DOHH2 (cell line): ENCODE measurements at regions not wholly inside any gene's neighbourhood (a gene's known extent, or its start where the extent isn't known, plus 50 kb on each side); places are given as distances from the start of the nearest gene placed in this dataset.

Source experiments
- H3F3A ChIP-seq: fragments of 200-600 bp; sonication (generic), shearing (Covaris generic); 2 replicates; pipeline ENCODE4 v1.6.0; 2016; ENCODE audit warnings: antibody characterized with exemption, mild to moderate bottlenecking; ENCODE audit not compliant: control insufficient read depth, insufficient read depth
- H3K27ac ChIP-seq: fragments of 200-600 bp; sonication (generic); 2 replicates; pipeline ENCODE4 v1.5.1; 2014; ENCODE audit warnings: low read depth, mild to moderate bottlenecking, low read length, moderate library complexity
- H3K27me3 ChIP-seq: fragments of 200-600 bp; sonication (generic); 2 replicates; pipeline ENCODE4 v1.6.1; 2014; ENCODE audit warnings: mild to moderate bottlenecking, low read length, mixed read lengths; ENCODE audit not compliant: control insufficient read depth
- H3K36me3 ChIP-seq: fragments of 200-600 bp; sonication (generic); 2 replicates; pipeline ENCODE4 v1.6.1; 2014; ENCODE audit warnings: mild to moderate bottlenecking, low read length, moderate library complexity, mixed read lengths; ENCODE audit not compliant: control insufficient read depth
- H3K4me1 ChIP-seq: fragments of 200-600 bp; sonication (generic); 2 replicates; pipeline ENCODE4 v1.6.1; 2014; ENCODE audit warnings: mild to moderate bottlenecking, low read length, mixed read lengths; ENCODE audit not compliant: control insufficient read depth
- H3K4me2 ChIP-seq: fragments of 200-600 bp; sonication (generic); 2 replicates; pipeline ENCODE4 v1.6.0; 2014; ENCODE audit warnings: mild to moderate bottlenecking, low read length, moderate library complexity
- H3K4me3 ChIP-seq: fragments of 200-600 bp; sonication (generic); 2 replicates; pipeline ENCODE4 v1.5.1; 2014; ENCODE audit warnings: mild to moderate bottlenecking, low read length, mixed read lengths
- H3K79me2 ChIP-seq: fragments of 200-600 bp; sonication (generic); 2 replicates; pipeline ENCODE4 v1.6.1; 2014; ENCODE audit warnings: mild to moderate bottlenecking, low read length, mixed read lengths; ENCODE audit not compliant: control insufficient read depth
- H3K9me2 ChIP-seq: fragments of 200-600 bp; sonication (generic); replicated peaks from 2 replicates; pipeline ENCODE4 v1.6.1; 2014; ENCODE audit warnings: mild to moderate bottlenecking, low read length, mixed read lengths; ENCODE audit not compliant: control insufficient read depth
- H3K9me3 ChIP-seq: fragments of 200-600 bp; sonication (generic); 2 replicates; pipeline ENCODE4 v1.6.1; 2014; ENCODE audit warnings: antibody characterized with exemption, low read length, mixed read lengths; ENCODE audit not compliant: control insufficient read depth, insufficient read depth
- H4K20me1 ChIP-seq: fragments of 200-600 bp; sonication (generic); 2 replicates; pipeline ENCODE4 v1.6.0; 2014; ENCODE audit warnings: low read depth, mild to moderate bottlenecking, antibody characterized with exemption, low read length, moderate library complexity; ENCODE audit not compliant: control insufficient read depth, insufficient read depth
- CTCF ChIP-seq: fragments of 200-600 bp; sonication (generic); IDR thresholded peaks from one replicate; pipeline ENCODE4 v1.5.1; 2014; ENCODE audit warnings: antibody characterized with exemption, mild to moderate bottlenecking, low read depth, low read length; ENCODE audit not compliant: poor library complexity, severe bottlenecking
- EZH2phosphoT487 ChIP-seq: fragments of 200-600 bp; sonication (generic); IDR thresholded peaks from 2 replicates; pipeline ENCODE4 v1.6.1; 2017; ENCODE audit warnings: borderline replicate concordance, mild to moderate bottlenecking, antibody characterized with exemption, low read length, moderate library complexity, mixed read lengths

- no peak overlapping the region for H3K27ac ChIP-seq
- H3K9me2 ChIP-seq = no peaks in the 10 kb centered on the region
- no peak overlapping the region for H3K4me2 ChIP-seq
- no peaks in the 10 kb centered on the region; the same call in 1 of the 2 replicates for H3K9me3 ChIP-seq
- no peak overlapping the region for H3K4me3 ChIP-seq
- H3F3A ChIP-seq = no peaks in the 10 kb centered on the region
- H3K36me3 ChIP-seq = no peaks in the 10 kb centered on the region
- no peaks in the 10 kb centered on the region for H3K4me1 ChIP-seq
- TF ChIP-seq EZH2phosphoT487 = no peak
- TF ChIP-seq CTCF = no peak
- H4K20me1 ChIP-seq = no peaks in the 10 kb centered on the region
- H3K79me2 ChIP-seq = no peaks in the 10 kb centered on the region
- no peaks in the 10 kb centered on the region for H3K27me3 ChIP-seq
Measured at GRCh38 chr6:148074291-148074690, 268.3 kb upstream of the SASH1 start.

GRCh38 chr6:148074738-148075137, 267.9 kb upstream of the SASH1 start:
- TF ChIP-seq EZH2phosphoT487 = no peak
- TF ChIP-seq CTCF = no peak
- Histone ChIP-seq H3K9me2 (no peaks in the 10 kb centered on the region), H3F3A (no peaks in the 10 kb centered on the region), H3K9me3 (no peaks in the 10 kb centered on the region; the same call in 1 of the 2 replicates), H3K36me3 (no peaks in the 10 kb centered on the region), H3K4me3 (no peak overlapping the region), H4K20me1 (no peaks in the 10 kb centered on the region), H3K4me2 (no peak overlapping the region), H3K4me1 (no peaks in the 10 kb centered on the region), H3K27me3 (no peaks in the 10 kb centered on the region), H3K79me2 (no peaks in the 10 kb centered on the region), H3K27ac (no peak overlapping the region)

GRCh38 chr6:148075352-148075751, 267.3 kb upstream of the SASH1 start:
- TF ChIP-seq EZH2phosphoT487 (no peak), CTCF (no peak)
- no peaks in the 10 kb centered on the region for H3K79me2 ChIP-seq

GRCh38 chr6:148076051-148076450, 266.6 kb upstream of the SASH1 start:
- H4K20me1 ChIP-seq = no peaks in the 10 kb centered on the region
- no peak overlapping the region for H3K4me3 ChIP-seq
- H3K4me1 ChIP-seq = no peaks in the 10 kb centered on the region
- no peak overlapping the region for H3K27ac ChIP-seq
- H3K4me2 ChIP-seq = no peak overlapping the region
- H3K9me3 ChIP-seq = no peaks in the 10 kb centered on the region; the same call in 1 of the 2 replicates
- H3K36me3 ChIP-seq = no peaks in the 10 kb centered on the region
- H3F3A ChIP-seq = no peaks in the 10 kb centered on the region
- TF ChIP-seq CTCF (no peak), EZH2phosphoT487 (no peak)
- no peaks in the 10 kb centered on the region for H3K27me3 ChIP-seq
- H3K9me2 ChIP-seq = no peaks in the 10 kb centered on the region
- no peaks in the 10 kb centered on the region for H3K79me2 ChIP-seq

More at GRCh38 chr6:148075352-148075751, 267.3 kb upstream of the SASH1 start:
- no peaks in the 10 kb centered on the region; the same call in 1 of the 2 replicates for H3K9me3 ChIP-seq
- H3F3A ChIP-seq = no peaks in the 10 kb centered on the region
- H3K4me3 ChIP-seq = no peak overlapping the region
- H3K4me2 ChIP-seq = no peak overlapping the region
- no peaks in the 10 kb centered on the region for H3K27me3 ChIP-seq
- H3K36me3 ChIP-seq = no peaks in the 10 kb centered on the region
- H3K9me2 ChIP-seq = no peaks in the 10 kb centered on the region
- no peak overlapping the region for H3K27ac ChIP-seq
- no peaks in the 10 kb centered on the region for H4K20me1 ChIP-seq
- H3K4me1 ChIP-seq = no peaks in the 10 kb centered on the region
